K562 (cell line): ENCODE measurements at regions not wholly inside any gene's neighbourhood (a gene's known extent, or its start where the extent isn't known, plus 50 kb on each side); places are given as distances from the start of the nearest gene placed in this dataset.

Experiments used
- NFRKB ChIP-seq: fragments of 450-650 bp; IDR thresholded peaks from 2 replicates; pipeline ENCODE4 v1.6.1; 2016; ENCODE audit warnings: low read depth
- TCF7L2 ChIP-seq: fragments of 150-350 bp; IDR thresholded peaks from 2 replicates; pipeline ENCODE4 v1.6.1; 2016; ENCODE audit warnings: low read depth, mild to moderate bottlenecking, low read length, moderate library complexity
- ZNF778 ChIP-seq: fragments of 450-650 bp; formaldehyde crosslinking; IDR thresholded peaks from 2 replicates; pipeline ENCODE4 v1.4.0; 2020; ENCODE audit warnings: mild to moderate bottlenecking, moderate library complexity
- TF ChIP-seq, protein P1 (sequence below): fragments of 200-600 bp; sonication (generic); IDR thresholded peaks from one replicate; pipeline ENCODE4 v1.6.1; 2012; ENCODE audit warnings: mild to moderate bottlenecking, low read depth, low read length, inconsistent platforms

GRCh38 chr22:49415151-49415951, 412.3 kb downstream of the BRD1 start (continued):
- TF ChIP-seq, protein P1, sequence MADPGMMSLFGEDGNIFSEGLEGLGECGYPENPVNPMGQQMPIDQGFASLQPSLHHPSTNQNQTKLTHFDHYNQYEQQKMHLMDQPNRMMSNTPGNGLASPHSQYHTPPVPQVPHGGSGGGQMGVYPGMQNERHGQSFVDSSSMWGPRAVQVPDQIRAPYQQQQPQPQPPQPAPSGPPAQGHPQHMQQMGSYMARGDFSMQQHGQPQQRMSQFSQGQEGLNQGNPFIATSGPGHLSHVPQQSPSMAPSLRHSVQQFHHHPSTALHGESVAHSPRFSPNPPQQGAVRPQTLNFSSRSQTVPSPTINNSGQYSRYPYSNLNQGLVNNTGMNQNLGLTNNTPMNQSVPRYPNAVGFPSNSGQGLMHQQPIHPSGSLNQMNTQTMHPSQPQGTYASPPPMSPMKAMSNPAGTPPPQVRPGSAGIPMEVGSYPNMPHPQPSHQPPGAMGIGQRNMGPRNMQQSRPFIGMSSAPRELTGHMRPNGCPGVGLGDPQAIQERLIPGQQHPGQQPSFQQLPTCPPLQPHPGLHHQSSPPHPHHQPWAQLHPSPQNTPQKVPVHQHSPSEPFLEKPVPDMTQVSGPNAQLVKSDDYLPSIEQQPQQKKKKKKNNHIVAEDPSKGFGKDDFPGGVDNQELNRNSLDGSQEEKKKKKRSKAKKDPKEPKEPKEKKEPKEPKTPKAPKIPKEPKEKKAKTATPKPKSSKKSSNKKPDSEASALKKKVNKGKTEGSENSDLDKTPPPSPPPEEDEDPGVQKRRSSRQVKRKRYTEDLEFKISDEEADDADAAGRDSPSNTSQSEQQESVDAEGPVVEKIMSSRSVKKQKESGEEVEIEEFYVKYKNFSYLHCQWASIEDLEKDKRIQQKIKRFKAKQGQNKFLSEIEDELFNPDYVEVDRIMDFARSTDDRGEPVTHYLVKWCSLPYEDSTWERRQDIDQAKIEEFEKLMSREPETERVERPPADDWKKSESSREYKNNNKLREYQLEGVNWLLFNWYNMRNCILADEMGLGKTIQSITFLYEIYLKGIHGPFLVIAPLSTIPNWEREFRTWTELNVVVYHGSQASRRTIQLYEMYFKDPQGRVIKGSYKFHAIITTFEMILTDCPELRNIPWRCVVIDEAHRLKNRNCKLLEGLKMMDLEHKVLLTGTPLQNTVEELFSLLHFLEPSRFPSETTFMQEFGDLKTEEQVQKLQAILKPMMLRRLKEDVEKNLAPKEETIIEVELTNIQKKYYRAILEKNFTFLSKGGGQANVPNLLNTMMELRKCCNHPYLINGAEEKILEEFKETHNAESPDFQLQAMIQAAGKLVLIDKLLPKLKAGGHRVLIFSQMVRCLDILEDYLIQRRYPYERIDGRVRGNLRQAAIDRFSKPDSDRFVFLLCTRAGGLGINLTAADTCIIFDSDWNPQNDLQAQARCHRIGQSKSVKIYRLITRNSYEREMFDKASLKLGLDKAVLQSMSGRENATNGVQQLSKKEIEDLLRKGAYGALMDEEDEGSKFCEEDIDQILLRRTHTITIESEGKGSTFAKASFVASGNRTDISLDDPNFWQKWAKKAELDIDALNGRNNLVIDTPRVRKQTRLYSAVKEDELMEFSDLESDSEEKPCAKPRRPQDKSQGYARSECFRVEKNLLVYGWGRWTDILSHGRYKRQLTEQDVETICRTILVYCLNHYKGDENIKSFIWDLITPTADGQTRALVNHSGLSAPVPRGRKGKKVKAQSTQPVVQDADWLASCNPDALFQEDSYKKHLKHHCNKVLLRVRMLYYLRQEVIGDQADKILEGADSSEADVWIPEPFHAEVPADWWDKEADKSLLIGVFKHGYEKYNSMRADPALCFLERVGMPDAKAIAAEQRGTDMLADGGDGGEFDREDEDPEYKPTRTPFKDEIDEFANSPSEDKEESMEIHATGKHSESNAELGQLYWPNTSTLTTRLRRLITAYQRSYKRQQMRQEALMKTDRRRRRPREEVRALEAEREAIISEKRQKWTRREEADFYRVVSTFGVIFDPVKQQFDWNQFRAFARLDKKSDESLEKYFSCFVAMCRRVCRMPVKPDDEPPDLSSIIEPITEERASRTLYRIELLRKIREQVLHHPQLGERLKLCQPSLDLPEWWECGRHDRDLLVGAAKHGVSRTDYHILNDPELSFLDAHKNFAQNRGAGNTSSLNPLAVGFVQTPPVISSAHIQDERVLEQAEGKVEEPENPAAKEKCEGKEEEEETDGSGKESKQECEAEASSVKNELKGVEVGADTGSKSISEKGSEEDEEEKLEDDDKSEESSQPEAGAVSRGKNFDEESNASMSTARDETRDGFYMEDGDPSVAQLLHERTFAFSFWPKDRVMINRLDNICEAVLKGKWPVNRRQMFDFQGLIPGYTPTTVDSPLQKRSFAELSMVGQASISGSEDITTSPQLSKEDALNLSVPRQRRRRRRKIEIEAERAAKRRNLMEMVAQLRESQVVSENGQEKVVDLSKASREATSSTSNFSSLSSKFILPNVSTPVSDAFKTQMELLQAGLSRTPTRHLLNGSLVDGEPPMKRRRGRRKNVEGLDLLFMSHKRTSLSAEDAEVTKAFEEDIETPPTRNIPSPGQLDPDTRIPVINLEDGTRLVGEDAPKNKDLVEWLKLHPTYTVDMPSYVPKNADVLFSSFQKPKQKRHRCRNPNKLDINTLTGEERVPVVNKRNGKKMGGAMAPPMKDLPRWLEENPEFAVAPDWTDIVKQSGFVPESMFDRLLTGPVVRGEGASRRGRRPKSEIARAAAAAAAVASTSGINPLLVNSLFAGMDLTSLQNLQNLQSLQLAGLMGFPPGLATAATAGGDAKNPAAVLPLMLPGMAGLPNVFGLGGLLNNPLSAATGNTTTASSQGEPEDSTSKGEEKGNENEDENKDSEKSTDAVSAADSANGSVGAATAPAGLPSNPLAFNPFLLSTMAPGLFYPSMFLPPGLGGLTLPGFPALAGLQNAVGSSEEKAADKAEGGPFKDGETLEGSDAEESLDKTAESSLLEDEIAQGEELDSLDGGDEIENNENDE, result no peak
- TF ChIP-seq ZNF778, result no peak
- no peak for TF ChIP-seq TCF7L2
- no peak for TF ChIP-seq NFRKB
